Effector memory CD4-positive, alpha-beta T cell (primary cell): ENCODE measurements at regions not wholly inside any gene's neighbourhood (a gene's known extent, or its start where the extent isn't known, plus 50 kb on each side); places are given as distances from the start of the nearest gene placed in this dataset.

ENCODE experiments used
- DNase-seq, 3 donors: peaks; one replicate each; pipeline ENCODE4 v3.0.0-alpha.2; 2020
- H3K27ac ChIP-seq: 2 replicates; pipeline ENCODE4 v1.7.0; 2013; ENCODE audit warnings: mild to moderate bottlenecking, low read length, moderate library complexity; ENCODE audit not compliant: insufficient read depth, poor library complexity, severe bottlenecking
- H3K27me3 ChIP-seq: replicated peaks from 2 replicates; pipeline ENCODE4 v1.7.0; 2013; ENCODE audit warnings: mild to moderate bottlenecking, low read length; ENCODE audit not compliant: insufficient read depth, control insufficient read depth, poor library complexity, severe bottlenecking
- H3K36me3 ChIP-seq: 2 replicates; pipeline ENCODE4 v1.7.0; 2013; ENCODE audit warnings: mild to moderate bottlenecking, low read length, moderate library complexity; ENCODE audit not compliant: control insufficient read depth, insufficient read depth
- H3K4me1 ChIP-seq: 2 replicates; pipeline ENCODE4 v1.7.0; 2013; ENCODE audit warnings: low read length, mild to moderate bottlenecking; ENCODE audit not compliant: control insufficient read depth, insufficient read depth, poor library complexity, severe bottlenecking
- H3K4me3 ChIP-seq: 2 replicates; pipeline ENCODE4 v1.7.0; 2013; ENCODE audit warnings: low read length, low read depth, mild to moderate bottlenecking; ENCODE audit not compliant: insufficient read depth, poor library complexity, severe bottlenecking
- H3K9me3 ChIP-seq: 2 replicates; pipeline ENCODE4 v1.7.0; 2013; ENCODE audit warnings: mild to moderate bottlenecking, low read length, moderate library complexity; ENCODE audit not compliant: control insufficient read depth

DNA sequence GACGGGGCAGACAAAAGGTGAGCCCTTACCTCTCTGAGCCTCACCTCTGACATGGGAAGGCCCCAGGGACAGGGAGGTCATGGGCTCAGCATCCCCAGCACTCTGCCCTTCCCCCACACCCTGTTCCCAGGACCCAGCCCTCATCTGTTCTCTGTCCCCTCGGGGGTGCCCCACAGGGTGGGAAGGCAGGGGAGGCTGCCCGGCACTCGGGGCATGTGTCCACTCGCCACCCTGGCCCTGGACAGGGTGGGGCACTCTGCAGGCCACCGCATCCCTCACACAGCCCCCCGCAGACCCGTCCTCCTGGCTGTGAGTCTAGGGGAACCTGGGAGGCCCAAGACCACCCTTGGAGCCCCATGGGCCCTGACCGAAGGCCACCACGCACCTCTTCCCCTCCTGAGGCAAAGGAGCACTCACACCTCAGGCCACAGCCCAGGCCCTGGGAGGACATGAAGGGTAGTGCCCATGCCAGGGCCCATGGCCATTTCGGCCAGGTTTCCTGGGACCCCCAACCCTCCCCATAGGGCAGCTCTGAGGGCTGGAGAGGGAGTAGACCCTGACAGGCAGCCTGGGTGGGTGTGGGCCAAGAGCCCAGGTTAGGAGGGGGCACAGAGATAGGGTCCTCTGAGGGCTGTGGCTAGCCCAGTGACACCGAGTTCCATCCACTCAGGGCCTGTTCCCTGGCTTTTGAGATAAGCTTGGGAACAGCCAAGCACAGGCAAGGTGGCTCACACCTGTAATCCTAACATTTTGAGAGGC is 193.1 kb downstream of the IGLL1 start:
- no peaks in the 10 kb centered on the region for H3K4me1 ChIP-seq
- no peak for DNase-seq
- no peaks in the 10 kb centered on the region for H3K9me3 ChIP-seq
- H3K4me3 ChIP-seq: no peak overlapping the region
- no peak overlapping the region for H3K27ac ChIP-seq
- H3K27me3 ChIP-seq: peaks cover 4% of the 10 kb centered on the region
- H3K36me3 ChIP-seq: no peaks in the 10 kb centered on the region

DNA sequence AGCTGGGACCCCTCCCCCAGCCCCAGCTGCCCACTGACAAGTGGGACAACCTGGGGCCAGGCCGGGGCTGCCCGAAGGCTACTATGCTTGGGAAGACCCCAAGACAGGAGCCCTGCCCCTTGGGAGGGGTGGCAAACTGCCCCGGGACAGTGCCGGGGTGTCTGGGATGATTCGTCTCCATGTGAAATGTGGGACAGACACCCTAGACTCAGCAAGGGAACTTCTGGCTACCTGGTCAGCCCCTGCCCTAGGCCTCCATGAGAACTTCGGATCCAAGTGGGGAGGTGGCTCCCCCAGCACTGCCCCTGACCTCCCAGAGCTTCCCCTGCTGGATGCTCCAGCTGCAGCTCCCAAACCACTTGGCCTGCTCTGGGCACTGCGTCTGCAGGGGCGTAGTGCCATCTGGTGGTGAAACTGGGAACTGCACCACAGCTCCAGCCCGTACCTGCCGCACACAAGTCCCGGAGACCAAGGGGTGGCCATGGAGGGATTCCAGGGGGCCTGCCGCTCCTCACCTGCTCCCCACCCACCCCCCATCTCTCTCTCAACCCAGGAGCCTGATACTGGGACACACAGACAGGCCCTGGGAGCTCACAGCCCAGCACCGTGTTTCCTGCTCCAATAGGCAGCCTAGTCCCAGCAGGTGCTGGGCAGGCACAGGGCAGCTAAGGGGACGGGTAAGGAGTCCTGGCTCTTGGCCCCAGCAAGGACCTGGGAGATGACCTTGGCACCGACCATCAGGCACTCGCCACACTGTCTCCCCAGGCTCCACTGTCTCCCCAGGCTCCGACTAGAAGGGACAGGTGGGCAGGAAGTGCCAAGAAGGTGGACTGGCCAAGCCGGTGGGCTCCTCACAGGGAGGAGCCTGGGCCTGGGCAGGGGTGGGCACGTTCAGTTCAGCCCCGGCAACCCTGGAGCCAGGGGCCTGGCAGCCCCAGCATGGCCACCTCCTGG is 194.1 kb downstream of the IGLL1 start:
- Histone ChIP-seq H3K4me3 (no peak overlapping the region), H3K36me3 (no peaks in the 10 kb centered on the region), H3K4me1 (no peaks in the 10 kb centered on the region), H3K9me3 (no peaks in the 10 kb centered on the region), H3K27ac (no peak overlapping the region), H3K27me3 (peaks cover 4% of the 10 kb centered on the region)
- DNase-seq: peak; percentile 53 to 63 (median 53)

DNA sequence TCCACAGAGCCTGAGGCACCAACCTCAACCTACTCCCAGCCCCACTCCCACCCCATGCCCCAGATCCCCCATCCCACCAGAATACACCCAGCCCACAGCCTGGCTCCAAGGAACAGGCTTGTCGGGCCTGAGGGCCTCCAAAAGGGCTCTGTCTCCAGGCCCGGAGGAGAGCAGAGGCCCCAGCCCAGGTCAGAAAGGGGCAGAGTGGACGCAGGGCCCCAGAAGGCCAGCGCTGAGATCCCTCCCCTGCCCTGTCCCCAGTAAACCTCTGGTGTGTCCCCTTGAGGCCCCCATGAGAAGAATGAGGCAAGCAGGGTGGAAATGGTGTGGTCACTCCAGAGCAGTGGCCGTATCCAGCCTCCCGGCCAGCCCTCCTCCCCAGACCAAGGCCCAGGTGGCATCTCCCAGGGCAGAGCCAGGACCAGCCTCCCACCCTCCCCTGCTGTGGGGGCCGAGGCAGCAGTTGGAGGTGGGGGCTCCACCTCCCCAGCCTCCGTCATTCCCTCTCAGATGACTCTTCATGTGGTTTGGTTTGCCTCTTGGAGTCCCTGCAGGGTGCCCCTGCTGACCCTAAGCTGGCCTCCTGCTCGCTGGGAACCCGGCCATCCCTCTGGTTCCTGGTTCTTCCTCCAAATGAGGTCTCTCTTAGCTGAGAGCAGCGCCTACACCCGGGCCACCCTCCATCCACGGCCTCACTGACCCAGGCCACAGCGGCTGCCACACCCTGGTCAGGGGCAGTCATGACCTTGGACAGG is 195.0 kb downstream of the IGLL1 start:
- Histone ChIP-seq H3K27ac (no peak overlapping the region), H3K36me3 (no peaks in the 10 kb centered on the region), H3K27me3 (peaks cover 4% of the 10 kb centered on the region), H3K4me3 (no peak overlapping the region), H3K9me3 (no peaks in the 10 kb centered on the region), H3K4me1 (no peaks in the 10 kb centered on the region)
- DNase-seq: no peak

DNA sequence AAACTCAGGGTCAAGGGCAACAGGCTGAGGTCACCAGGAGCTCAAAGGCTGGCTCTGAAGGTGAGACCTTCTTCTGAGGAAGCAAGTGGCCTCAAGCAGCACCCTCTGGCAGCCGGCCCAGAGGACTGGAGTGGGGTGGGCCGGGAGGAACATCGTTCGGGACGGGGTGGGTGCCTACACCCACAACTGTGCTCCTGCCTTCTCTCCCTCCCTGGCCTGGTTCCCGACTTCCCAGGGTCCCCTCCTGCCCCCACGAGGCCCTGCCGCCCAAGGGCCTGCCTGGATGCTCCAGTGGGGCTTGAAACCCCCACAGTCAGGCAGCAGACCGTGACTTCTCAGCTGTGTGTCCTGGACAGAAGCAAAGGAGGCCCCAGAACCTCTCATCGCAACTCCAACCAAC is 195.7 kb downstream of the IGLL1 start:
- Histone ChIP-seq H3K4me1 (no peaks in the 10 kb centered on the region), H3K27ac (no peak overlapping the region), H3K4me3 (no peak overlapping the region), H3K36me3 (no peaks in the 10 kb centered on the region), H3K27me3 (peaks cover 4% of the 10 kb centered on the region), H3K9me3 (no peaks in the 10 kb centered on the region)
- DNase-seq: no peak

DNA sequence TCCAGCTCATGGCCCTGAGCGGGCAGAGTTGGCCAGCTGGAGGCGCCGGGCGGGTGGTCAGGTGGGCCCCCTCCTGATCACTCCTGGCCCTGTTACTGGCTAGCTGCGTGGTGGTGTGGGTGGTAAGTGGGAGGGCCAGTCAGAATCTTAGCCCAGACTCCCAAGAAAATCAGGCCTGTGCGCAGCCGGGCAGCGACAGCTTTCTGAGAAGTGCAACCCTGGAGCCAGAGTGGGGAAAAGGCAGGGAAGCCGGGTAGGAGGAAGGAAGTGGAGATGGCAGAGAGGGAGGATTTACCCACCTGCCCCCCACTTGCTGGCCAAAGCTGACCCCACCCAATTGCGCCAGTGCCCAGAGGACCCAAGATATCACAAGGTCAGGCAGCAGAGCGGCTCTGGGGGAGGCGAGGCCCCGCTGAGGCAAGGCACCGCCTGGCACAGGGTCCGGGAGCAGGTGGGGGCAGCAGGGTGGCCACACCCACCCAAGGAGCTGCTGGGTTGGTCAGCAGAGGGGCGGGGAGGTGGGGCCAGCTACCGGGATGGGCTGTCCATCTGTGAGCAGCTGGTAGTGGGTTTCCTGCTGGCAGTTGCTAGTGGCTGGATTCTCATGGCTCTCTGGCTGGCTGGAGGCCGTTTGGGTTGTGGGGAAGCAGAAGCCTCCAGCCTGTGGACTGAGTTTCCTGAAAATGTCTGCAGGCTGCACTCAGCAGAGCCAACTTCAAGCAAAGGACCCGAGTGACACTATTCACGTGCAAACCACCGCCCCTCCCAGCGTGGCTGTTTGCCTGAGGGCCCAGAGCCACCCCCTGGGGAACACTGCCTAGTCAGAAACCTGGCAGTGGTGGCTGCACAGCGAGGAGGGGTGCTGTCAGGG is 196.4 kb downstream of the IGLL1 start:
- no peaks in the 10 kb centered on the region for H3K9me3 ChIP-seq
- peaks cover 4% of the 10 kb centered on the region for H3K27me3 ChIP-seq
- H3K27ac ChIP-seq: no peak overlapping the region
- no peak overlapping the region for H3K4me3 ChIP-seq
- H3K36me3 ChIP-seq: no peaks in the 10 kb centered on the region
- no peak for DNase-seq
- H3K4me1 ChIP-seq: no peaks in the 10 kb centered on the region

GRCh38 chr22:23382428-23383218 is 197.5 kb downstream of the IGLL1 start:
- no peak for DNase-seq
- H3K9me3 ChIP-seq: no peaks in the 10 kb centered on the region
- no peak overlapping the region for H3K27ac ChIP-seq
- H3K4me3 ChIP-seq: no peak overlapping the region
- peaks cover 4% of the 10 kb centered on the region for H3K27me3 ChIP-seq
- no peaks in the 10 kb centered on the region for H3K36me3 ChIP-seq
- no peaks in the 10 kb centered on the region for H3K4me1 ChIP-seq

- Histone ChIP-seq H3K4me3 (no peak overlapping the region), H3K36me3 (no peaks in the 10 kb centered on the region), H3K9me3 (no peaks in the 10 kb centered on the region), H3K27ac (no peak overlapping the region), H3K27me3 (peaks cover 4% of the 10 kb centered on the region), H3K4me1 (no peaks in the 10 kb centered on the region)
- no peak for DNase-seq
Measured at GRCh38 chr22:23381661-23382427, 198.2 kb downstream of the IGLL1 start.

GRCh38 chr22:23380911-23381310 is 199.2 kb downstream of the IGLL1 start:
- Histone ChIP-seq H3K4me1 (no peaks in the 10 kb centered on the region), H3K9me3 (no peaks in the 10 kb centered on the region), H3K4me3 (no peak overlapping the region), H3K27ac (no peak overlapping the region), H3K27me3 (no peaks in the 10 kb centered on the region), H3K36me3 (no peaks in the 10 kb centered on the region)
- no peak for DNase-seq
